Naive thymus-derived CD8-positive, alpha-beta T cell (primary cell): ENCODE measurements at regions not wholly inside any gene's neighbourhood (a gene's known extent, or its start where the extent isn't known, plus 50 kb on each side); places are given as distances from the start of the nearest gene placed in this dataset.

Experiments
- ATAC-seq, 2 donors: fragments of 150-1000 bp; cut with Tn5 transposase in 1 of 2; sonication (Bioruptor Pico), chemical (Tn5 transposase) in 1 of 2; 1 replicate in 1 of 2; 2 replicates in 1 of 2; pipeline ENCODE4 v1.10.0; 2021; ENCODE audit warnings: mild to moderate bottlenecking in 2 of 2, moderate library complexity in 2 of 2
- POLR2A ChIA-PET: fragments of 350-600 bp; sonication (Branson Sonifier 250); formaldehyde crosslinking; loops from one replicate; lab custom pipeline; 2021; ENCODE audit warnings: antibody characterized with exemption; lab: Charles Lee
- DNase-seq, 10 donors: peaks; one replicate each; pipeline versions ENCODE4 v3.0.0 to v3.0.0-alpha.2; 2020 to 2022
- H3K27ac Mint-ChIP-seq, 10 donors: one replicate each; pipeline ENCODE4 v1.8.0; 2020 to 2022; ENCODE audit warnings: mild to moderate bottlenecking in 10 of 10, mixed read lengths in 10 of 10, moderate library complexity in 4 of 10, inconsistent platforms in 1 of 10
- H3K27me3 Mint-ChIP-seq, 5 donors: one replicate each; pipeline ENCODE4 v1.8.0; 2021 to 2022; ENCODE audit warnings: mixed read lengths in 5 of 5
- H3K36me3 Mint-ChIP-seq, 3 donors: one replicate each; pipeline ENCODE4 v1.8.0; 2020 to 2022; ENCODE audit warnings: mixed read lengths in 3 of 3, mild to moderate bottlenecking in 2 of 3, inconsistent platforms in 1 of 3
- H3K4me1 Mint-ChIP-seq, 4 donors: one replicate each; pipeline ENCODE4 v1.8.0; 2021 to 2022; ENCODE audit warnings: mixed read lengths in 4 of 4
- H3K4me3 Mint-ChIP-seq, 10 donors: one replicate each; pipeline ENCODE4 v1.8.0; 2020 to 2022; ENCODE audit warnings: mild to moderate bottlenecking in 10 of 10, mixed read lengths in 10 of 10, moderate library complexity in 6 of 10, inconsistent platforms in 1 of 10
- H3K9me3 Mint-ChIP-seq, 9 donors: one replicate each; pipeline ENCODE4 v1.8.0; 2020 to 2022; ENCODE audit warnings: mixed read lengths in 9 of 9, mild to moderate bottlenecking in 3 of 9, inconsistent platforms in 1 of 9, moderate library complexity in 1 of 9

- H3K27ac Mint-ChIP-seq: peak overlapping the region in 2 of 10 donors; percentile 31 to 68
- H3K4me1 Mint-ChIP-seq: peaks cover 2 to 13% (median 12%) of the 10 kb centered on the region in 4 donors
- no peak for ATAC-seq
- no peaks in the 10 kb centered on the region for H3K27me3 Mint-ChIP-seq
- no peak for DNase-seq
- no peaks in the 10 kb centered on the region for H3K9me3 Mint-ChIP-seq
- POLR2A ChIA-PET: interaction anchor here (0.9 kb wide), 1 partner anchor 20 kb away, joined by 3 read pairs; no protein-coding TSS in a partner anchor
- H3K36me3 Mint-ChIP-seq: no peaks in the 10 kb centered on the region
- no peak overlapping the region for H3K4me3 Mint-ChIP-seq
Measured at GRCh38 chr14:98501335-98501734, 770.7 kb downstream of the BCL11B start.

GRCh38 chr14:98501836-98502235 is 770.2 kb downstream of the BCL11B start:
- no peaks in the 10 kb centered on the region for H3K27me3 Mint-ChIP-seq
- DNase-seq: no peak
- peaks cover 2 to 14% (median 12%) of the 10 kb centered on the region in 4 donors for H3K4me1 Mint-ChIP-seq
- H3K4me3 Mint-ChIP-seq: no peak overlapping the region
- POLR2A ChIA-PET: interaction anchor here (0.9 kb wide), 1 partner anchor 19 kb away, joined by 3 read pairs; no protein-coding TSS in a partner anchor
- H3K9me3 Mint-ChIP-seq: no peaks in the 10 kb centered on the region
- ATAC-seq: no peak
- H3K36me3 Mint-ChIP-seq: no peaks in the 10 kb centered on the region
- no peak overlapping the region for H3K27ac Mint-ChIP-seq

DNA sequence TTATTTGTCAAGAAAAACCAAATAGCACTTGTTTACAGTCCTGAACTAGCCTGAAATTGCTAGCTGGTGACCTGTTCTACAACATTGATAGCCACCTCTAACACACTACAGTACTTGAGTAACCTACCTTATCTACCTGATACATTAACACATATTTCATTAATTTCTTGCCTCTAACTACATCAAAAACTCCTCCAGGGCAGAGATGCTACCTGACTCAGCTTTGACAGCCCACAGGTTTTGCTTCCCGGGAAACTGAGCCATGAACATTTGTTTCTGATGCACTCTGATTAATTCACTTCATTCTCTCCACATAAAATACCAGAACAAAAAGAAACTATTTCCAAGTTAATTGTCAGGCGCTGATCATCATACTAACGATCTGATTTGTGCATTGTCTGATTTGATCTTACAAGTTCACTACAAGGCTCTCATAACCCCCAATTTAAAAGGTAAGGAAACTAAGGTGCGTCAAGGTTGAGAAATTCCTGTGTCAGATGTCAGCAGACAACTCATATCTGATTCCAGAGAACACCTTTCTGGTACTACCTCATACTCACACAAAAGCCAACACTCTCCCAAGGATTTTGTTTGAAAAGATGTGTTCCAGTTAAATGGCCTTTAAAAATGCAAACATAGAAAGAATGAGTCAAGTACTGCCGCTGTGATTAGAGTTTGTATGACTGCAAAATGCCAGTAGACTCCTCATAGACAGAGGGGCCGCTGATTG is 768.7 kb downstream of the BCL11B start:
- H3K27ac Mint-ChIP-seq: no peak overlapping the region
- H3K4me1 Mint-ChIP-seq: peaks cover 2 to 14% (median 11%) of the 10 kb centered on the region in 4 donors
- DNase-seq (no peak), ATAC-seq (no peak)
- no peaks in the 10 kb centered on the region for H3K27me3 Mint-ChIP-seq
- H3K36me3 Mint-ChIP-seq: no peaks in the 10 kb centered on the region
- peaks cover 0 to 10% (median 0%) of the 10 kb centered on the region in 9 donors for H3K9me3 Mint-ChIP-seq
- POLR2A ChIA-PET: no interaction called here
- H3K4me3 Mint-ChIP-seq: no peak overlapping the region

- H3K27me3 Mint-ChIP-seq: no peaks in the 10 kb centered on the region
- H3K27ac Mint-ChIP-seq: no peak overlapping the region
- DNase-seq (no peak), ATAC-seq (no peak)
- peaks cover under 1 to 7% (median 3%) of the 10 kb centered on the region in 4 donors for H3K4me1 Mint-ChIP-seq
- peaks cover 0 to 15% (median 10%) of the 10 kb centered on the region in 9 donors for H3K9me3 Mint-ChIP-seq
- H3K4me3 Mint-ChIP-seq: no peak overlapping the region
- POLR2A ChIA-PET: no interaction called here
- peaks cover 0 to 8% (median 5%) of the 10 kb centered on the region in 3 donors for H3K36me3 Mint-ChIP-seq
Measured at GRCh38 chr14:98507264-98507663, 764.7 kb downstream of the BCL11B start.

GRCh38 chr14:98510392-98510791 is 761.6 kb downstream of the BCL11B start:
- Mint-ChIP-seq H3K4me3 (no peak overlapping the region), H3K9me3 (peaks cover 0 to 15% (median 10%) of the 10 kb centered on the region in 9 donors), H3K4me1 (peaks cover 5 to 12% (median 9%) of the 10 kb centered on the region in 4 donors), H3K36me3 (peaks cover 0 to 8% (median 5%) of the 10 kb centered on the region in 3 donors), H3K27ac (peak overlapping the region in 1 of 10 donors; percentile 73), H3K27me3 (no peaks in the 10 kb centered on the region)
- DNase-seq (no peak), ATAC-seq (no peak)
- POLR2A ChIA-PET: no interaction called here

GRCh38 chr14:98512501-98513251 is 759.3 kb downstream of the BCL11B start:
- DNase-seq (no peak), ATAC-seq (no peak)
- Mint-ChIP-seq H3K4me1 (peaks cover 4 to 12% (median 9%) of the 10 kb centered on the region in 4 donors), H3K4me3 (peak overlapping the region in 2 of 10 donors; percentile 38 to 46), H3K27me3 (no peaks in the 10 kb centered on the region), H3K9me3 (peaks cover 0 to 15% (median 10%) of the 10 kb centered on the region in 9 donors), H3K36me3 (peaks cover 0 to 8% (median 5%) of the 10 kb centered on the region in 3 donors), H3K27ac (peak overlapping the region in 8 of 10 donors; percentile 17 to 80 (median 30))
- POLR2A ChIA-PET: no interaction called here

- POLR2A ChIA-PET: no interaction called here
- DNase-seq: no peak
- Mint-ChIP-seq H3K4me3 (no peak overlapping the region), H3K36me3 (peaks cover 0 to 8% (median 5%) of the 10 kb centered on the region in 3 donors), H3K27me3 (no peaks in the 10 kb centered on the region), H3K27ac (peak overlapping the region in 2 of 10 donors; percentile 17 to 34), H3K4me1 (peaks cover 4 to 18% (median 9%) of the 10 kb centered on the region in 4 donors), H3K9me3 (peaks cover 0 to 15% (median 10%) of the 10 kb centered on the region in 9 donors)
- ATAC-seq: no peak
Measured at GRCh38 chr14:98513558-98513957, 758.4 kb downstream of the BCL11B start.

DNA sequence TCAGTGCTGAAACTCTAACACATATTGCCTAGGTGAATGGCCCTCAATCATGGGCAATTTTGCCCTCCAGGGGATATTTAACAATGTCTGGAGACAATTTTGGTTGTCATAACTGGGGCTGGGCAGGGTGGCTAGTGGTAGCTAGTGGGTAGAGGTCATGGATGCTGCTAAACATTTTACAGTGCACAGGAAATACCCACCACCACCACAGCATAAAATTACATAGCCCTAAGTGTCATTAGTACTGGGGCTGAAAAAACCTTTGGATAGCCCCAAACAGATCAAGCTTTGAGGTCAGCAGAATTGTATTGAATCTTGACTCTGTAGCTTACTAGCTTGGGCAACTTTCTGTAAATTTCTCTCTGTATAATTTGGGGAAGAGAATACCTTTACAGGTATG is 758.0 kb downstream of the BCL11B start:
- peaks cover 4 to 18% (median 9%) of the 10 kb centered on the region in 4 donors for H3K4me1 Mint-ChIP-seq
- no peak overlapping the region for H3K4me3 Mint-ChIP-seq
- POLR2A ChIA-PET: no interaction called here
- no peak for ATAC-seq
- peaks cover 0 to 15% (median 10%) of the 10 kb centered on the region in 9 donors for H3K9me3 Mint-ChIP-seq
- H3K27ac Mint-ChIP-seq: no peak overlapping the region
- H3K27me3 Mint-ChIP-seq: no peaks in the 10 kb centered on the region
- H3K36me3 Mint-ChIP-seq: peaks cover 0 to 8% (median 5%) of the 10 kb centered on the region in 3 donors
- no peak for DNase-seq

DNA sequence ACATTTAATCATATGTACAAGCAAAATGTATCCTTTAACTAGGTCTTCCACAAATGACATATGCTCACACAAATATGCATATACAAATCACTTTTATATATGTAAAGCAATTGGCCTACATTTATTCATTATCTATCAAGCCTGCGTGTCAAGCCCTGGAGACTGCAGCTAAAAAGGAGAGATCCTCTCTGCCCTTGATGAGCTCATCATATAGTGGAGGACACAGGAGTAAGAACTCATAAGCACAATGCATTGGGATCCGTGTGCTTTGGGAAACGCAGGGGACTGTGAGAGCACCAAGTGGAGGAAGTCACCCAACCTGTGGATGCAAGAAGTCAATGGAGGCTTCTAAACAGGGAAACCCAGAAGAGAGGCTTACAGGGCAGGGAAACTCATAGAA is 735.7 kb downstream of the BCL11B start:
- peaks cover 0 to 6% (median 0%) of the 10 kb centered on the region in 9 donors for H3K9me3 Mint-ChIP-seq
- ATAC-seq (no peak), DNase-seq (no peak)
- peaks cover 10 to 17% (median 11%) of the 10 kb centered on the region in 4 donors for H3K4me1 Mint-ChIP-seq
- peaks cover 0 to 9% (median 0%) of the 10 kb centered on the region in 3 donors for H3K36me3 Mint-ChIP-seq
- no peak overlapping the region for H3K4me3 Mint-ChIP-seq
- peak overlapping the region in 1 of 10 donors; percentile 12 for H3K27ac Mint-ChIP-seq
- POLR2A ChIA-PET: no interaction called here
- H3K27me3 Mint-ChIP-seq: no peaks in the 10 kb centered on the region

GRCh38 chr14:98542316-98542715 is 729.7 kb downstream of the BCL11B start:
- peaks cover 0 to 5% (median 0%) of the 10 kb centered on the region in 3 donors for H3K36me3 Mint-ChIP-seq
- ATAC-seq: no peak
- no peak overlapping the region for H3K4me3 Mint-ChIP-seq
- H3K4me1 Mint-ChIP-seq: peaks cover 0 to 9% (median 5%) of the 10 kb centered on the region in 4 donors
- no peak overlapping the region for H3K27ac Mint-ChIP-seq
- H3K27me3 Mint-ChIP-seq: no peaks in the 10 kb centered on the region
- peaks cover 0 to 6% (median 0%) of the 10 kb centered on the region in 9 donors for H3K9me3 Mint-ChIP-seq
- POLR2A ChIA-PET: no interaction called here
- no peak for DNase-seq

DNA sequence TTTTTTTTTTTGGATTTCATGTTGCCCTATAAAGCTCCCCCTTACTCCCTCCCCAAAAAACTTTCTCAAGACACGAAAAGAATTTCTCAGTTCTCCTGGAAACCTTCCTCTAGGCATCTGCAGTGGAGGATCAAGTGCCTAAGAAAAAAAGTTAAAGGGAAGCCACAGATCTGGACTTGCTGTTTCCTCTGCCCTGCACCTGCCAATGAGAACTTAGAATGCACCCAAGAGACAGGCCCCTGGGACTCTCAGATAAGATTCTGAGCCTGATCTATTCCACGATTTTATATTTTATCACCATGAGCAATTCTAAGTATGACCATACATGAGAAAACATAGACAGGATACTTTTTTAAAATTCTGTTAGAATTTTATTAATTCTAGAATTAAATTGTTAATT is 728.9 kb downstream of the BCL11B start:
- ATAC-seq (no peak), DNase-seq (no peak)
- POLR2A ChIA-PET: no interaction called here
- Mint-ChIP-seq H3K9me3 (peaks cover 0 to 6% (median 0%) of the 10 kb centered on the region in 9 donors), H3K4me3 (no peak overlapping the region), H3K36me3 (peaks cover 0 to 5% (median 0%) of the 10 kb centered on the region in 3 donors), H3K27me3 (no peaks in the 10 kb centered on the region), H3K27ac (no peak overlapping the region), H3K4me1 (peaks cover 6 to 13% (median 7%) of the 10 kb centered on the region in 4 donors)

GRCh38 chr14:98544174-98544573 is 727.8 kb downstream of the BCL11B start:
- ATAC-seq (no peak), DNase-seq (no peak)
- H3K4me1 Mint-ChIP-seq: peaks cover 12 to 22% (median 14%) of the 10 kb centered on the region in 4 donors
- no peak overlapping the region for H3K27ac Mint-ChIP-seq
- peaks cover 0 to 3% (median 0%) of the 10 kb centered on the region in 9 donors for H3K9me3 Mint-ChIP-seq
- peaks cover 0 to under 1% (median 0%) of the 10 kb centered on the region in 3 donors for H3K36me3 Mint-ChIP-seq
- no peaks in the 10 kb centered on the region for H3K27me3 Mint-ChIP-seq
- POLR2A ChIA-PET: interaction anchor here (0.6 kb wide), 1 partner anchor 596 kb away, joined by 4 read pairs; no protein-coding TSS in a partner anchor
- no peak overlapping the region for H3K4me3 Mint-ChIP-seq
